WTC11 (cell line): ENCODE measurements at regions not wholly inside any gene's neighbourhood (a gene's known extent, or its start where the extent isn't known, plus 50 kb on each side); places are given as distances from the start of the nearest gene placed in this dataset.

Experiments
- ATAC-seq: fragments of 200-7000 bp; cut with Tn5 transposase; 2 replicates; pipeline ENCODE4 v1.10.0; 2021; ENCODE audit warnings: mild to moderate bottlenecking, moderate library complexity
- CTCF ChIA-PET: fragments of 300-600 bp; sonication (Branson Sonifier 250); formaldehyde crosslinking; loops from one replicate; lab custom pipeline; 2021; ENCODE audit warnings: antibody characterized with exemption; lab: Charles Lee
- POLR2A ChIA-PET: fragments of 350-600 bp; sonication (Branson Sonifier 250); formaldehyde crosslinking; loops from one replicate; lab custom pipeline; 2021; ENCODE audit warnings: antibody characterized with exemption; lab: Charles Lee
- DNase-seq: peaks from one replicate; pipeline ENCODE4 v3.0.0; 2021; ENCODE audit warnings: low spot score
- H3K27ac Mint-ChIP-seq: 2 replicates; pipeline ENCODE4 v1.8.0; 2021; ENCODE audit warnings: mixed read lengths
- H3K27me3 Mint-ChIP-seq: 2 replicates; pipeline ENCODE4 v1.8.0; 2021; ENCODE audit warnings: low read depth, mild to moderate bottlenecking, moderate library complexity, mixed read lengths
- H3K36me3 Mint-ChIP-seq: 2 replicates; pipeline ENCODE4 v1.8.0; 2021; ENCODE audit warnings: mixed read lengths
- H3K4me1 Mint-ChIP-seq: 2 replicates; pipeline ENCODE4 v1.8.0; 2022; ENCODE audit warnings: mixed read lengths
- H3K4me3 Mint-ChIP-seq: 2 replicates; pipeline ENCODE4 v1.8.0; 2021; ENCODE audit warnings: mild to moderate bottlenecking, moderate library complexity, mixed read lengths
- H3K9me3 Mint-ChIP-seq: 2 replicates; pipeline ENCODE4 v1.8.0; 2021; ENCODE audit warnings: mixed read lengths
- ATF1 ChIP-seq: sonication (generic); formaldehyde crosslinking; IDR thresholded peaks from 2 replicates; pipeline ENCODE4 v1.8.1; 2023; ENCODE audit warnings: mild to moderate bottlenecking, moderate library complexity, missing genetic modification reagents
- FOXK1 ChIP-seq: sonication (generic); formaldehyde crosslinking; IDR thresholded peaks from 2 replicates; pipeline ENCODE4 v1.8.0; 2022; ENCODE audit warnings: mild to moderate bottlenecking, moderate library complexity, missing genetic modification reagents
- GABPB1 ChIP-seq: sonication (generic); formaldehyde crosslinking; IDR thresholded peaks from 2 replicates; pipeline ENCODE4 v1.8.1; 2023; ENCODE audit warnings: mild to moderate bottlenecking, missing genetic modification reagents
- JUN ChIP-seq: sonication (generic); formaldehyde crosslinking; IDR thresholded peaks from 2 replicates; pipeline ENCODE4 v1.8.0; 2023; ENCODE audit warnings: mild to moderate bottlenecking, missing genetic modification reagents
- NFATC4 ChIP-seq: fragments of 250-450 bp; sonication (Bioruptor Pico); IDR thresholded peaks from 2 replicates; pipeline ENCODE4 v1.9.0; 2021; ENCODE audit warnings: mild to moderate bottlenecking
- NR1H2 ChIP-seq: sonication (generic); formaldehyde crosslinking; IDR thresholded peaks from 2 replicates; pipeline ENCODE4 v1.9.0; 2021; ENCODE audit warnings: mild to moderate bottlenecking, moderate library complexity, missing genetic modification reagents
- ZBTB21 ChIP-seq: sonication (generic); formaldehyde crosslinking; IDR thresholded peaks from 2 replicates; pipeline ENCODE4 v1.8.1; 2023; ENCODE audit warnings: mild to moderate bottlenecking, missing genetic modification reagents, borderline replicate concordance
- ZNF138 ChIP-seq: sonication (generic); formaldehyde crosslinking; conservative IDR thresholded peaks from 2 replicates; pipeline ENCODE4 v1.8.1; 2022; ENCODE audit warnings: mild to moderate bottlenecking, moderate library complexity, missing genetic modification reagents
- ZNF416 ChIP-seq: fragments of 250-450 bp; sonication (Bioruptor Pico); IDR thresholded peaks from 2 replicates; pipeline ENCODE4 v1.9.0; 2021; ENCODE audit warnings: mild to moderate bottlenecking, inconsistent platforms
- ZNF423 ChIP-seq: fragments of 250-450 bp; sonication (Bioruptor Pico); IDR thresholded peaks from 2 replicates; pipeline ENCODE4 v2.1.2; 2022; ENCODE audit warnings: mild to moderate bottlenecking, moderate library complexity
- TF ChIP-seq, protein P1 (sequence below): sonication (generic); formaldehyde crosslinking; IDR thresholded peaks from 2 replicates; pipeline ENCODE4 v1.8.0; 2022; ENCODE audit warnings: mild to moderate bottlenecking, missing genetic modification reagents
- TF ChIP-seq, protein P2 (sequence below): fragments of 250-450 bp; sonication (Bioruptor Pico); IDR thresholded peaks from 2 replicates; pipeline ENCODE4 v1.9.0; 2021; ENCODE audit warnings: mild to moderate bottlenecking, borderline replicate concordance
- TF ChIP-seq, protein P3 (sequence below): fragments of 250-450 bp; sonication (Bioruptor Pico); conservative IDR thresholded peaks from 2 replicates; pipeline ENCODE4 v1.9.0; 2021; ENCODE audit warnings: mild to moderate bottlenecking
- TF ChIP-seq, protein P4 (sequence below): fragments of 250-450 bp; sonication (Bioruptor Pico); IDR thresholded peaks from 2 replicates; pipeline ENCODE4 v1.9.0; 2021; ENCODE audit warnings: moderate library complexity, mild to moderate bottlenecking, inconsistent platforms, borderline replicate concordance
- TF ChIP-seq, protein P5 (sequence below): sonication (generic); formaldehyde crosslinking; IDR thresholded peaks from 2 replicates; pipeline ENCODE4 v1.8.0; 2022; ENCODE audit warnings: mild to moderate bottlenecking, missing genetic modification reagents

DNA sequence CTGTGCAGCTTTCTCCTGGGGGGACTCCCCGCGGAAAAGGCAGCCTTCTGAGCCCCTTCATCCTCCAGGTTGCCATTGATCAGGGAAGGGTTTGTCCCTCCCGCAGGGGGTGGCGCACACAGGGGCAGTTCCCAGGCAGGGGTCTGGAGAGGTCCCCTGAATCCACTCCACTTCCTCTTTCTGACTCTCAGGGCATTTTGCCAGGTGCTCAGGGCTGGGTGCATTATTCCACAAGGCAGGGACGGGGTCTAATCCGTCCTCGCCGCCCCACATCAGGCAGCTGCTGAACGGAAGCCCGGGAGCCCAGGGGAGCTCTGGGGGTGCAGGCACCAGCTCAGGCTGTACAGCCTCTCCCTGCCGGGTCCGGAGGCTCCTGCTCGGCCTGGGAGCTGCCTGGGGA is 180.9 kb downstream of the TTLL2 start:
- Mint-ChIP-seq H3K4me3 (no peak overlapping the region), H3K4me1 (peaks cover 22% of the 10 kb centered on the region), H3K27ac (no peak overlapping the region), H3K27me3 (no peaks in the 10 kb centered on the region; the same call in none of the 2 replicates), H3K9me3 (no peaks in the 10 kb centered on the region), H3K36me3 (no peaks in the 10 kb centered on the region)
- ChIA-PET CTCF (no interaction called here), POLR2A (no interaction called here)
- no peak for DNase-seq
- no peak for ATAC-seq
- TF ChIP-seq JUN (CRISPR knock-in tag) = no peak
- TF ChIP-seq ZBTB21 (CRISPR knock-in tag) = no peak
- TF ChIP-seq, protein P1, sequence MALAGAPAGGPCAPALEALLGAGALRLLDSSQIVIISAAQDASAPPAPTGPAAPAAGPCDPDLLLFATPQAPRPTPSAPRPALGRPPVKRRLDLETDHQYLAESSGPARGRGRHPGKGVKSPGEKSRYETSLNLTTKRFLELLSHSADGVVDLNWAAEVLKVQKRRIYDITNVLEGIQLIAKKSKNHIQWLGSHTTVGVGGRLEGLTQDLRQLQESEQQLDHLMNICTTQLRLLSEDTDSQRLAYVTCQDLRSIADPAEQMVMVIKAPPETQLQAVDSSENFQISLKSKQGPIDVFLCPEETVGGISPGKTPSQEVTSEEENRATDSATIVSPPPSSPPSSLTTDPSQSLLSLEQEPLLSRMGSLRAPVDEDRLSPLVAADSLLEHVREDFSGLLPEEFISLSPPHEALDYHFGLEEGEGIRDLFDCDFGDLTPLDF (CRISPR knock-in tag) = no peak
- TF ChIP-seq ZNF423 = no peak
- no peak for TF ChIP-seq ZNF416 (CRISPR knock-in tag)
- no peak for TF ChIP-seq FOXK1 (CRISPR knock-in tag)
- TF ChIP-seq, protein P2, sequence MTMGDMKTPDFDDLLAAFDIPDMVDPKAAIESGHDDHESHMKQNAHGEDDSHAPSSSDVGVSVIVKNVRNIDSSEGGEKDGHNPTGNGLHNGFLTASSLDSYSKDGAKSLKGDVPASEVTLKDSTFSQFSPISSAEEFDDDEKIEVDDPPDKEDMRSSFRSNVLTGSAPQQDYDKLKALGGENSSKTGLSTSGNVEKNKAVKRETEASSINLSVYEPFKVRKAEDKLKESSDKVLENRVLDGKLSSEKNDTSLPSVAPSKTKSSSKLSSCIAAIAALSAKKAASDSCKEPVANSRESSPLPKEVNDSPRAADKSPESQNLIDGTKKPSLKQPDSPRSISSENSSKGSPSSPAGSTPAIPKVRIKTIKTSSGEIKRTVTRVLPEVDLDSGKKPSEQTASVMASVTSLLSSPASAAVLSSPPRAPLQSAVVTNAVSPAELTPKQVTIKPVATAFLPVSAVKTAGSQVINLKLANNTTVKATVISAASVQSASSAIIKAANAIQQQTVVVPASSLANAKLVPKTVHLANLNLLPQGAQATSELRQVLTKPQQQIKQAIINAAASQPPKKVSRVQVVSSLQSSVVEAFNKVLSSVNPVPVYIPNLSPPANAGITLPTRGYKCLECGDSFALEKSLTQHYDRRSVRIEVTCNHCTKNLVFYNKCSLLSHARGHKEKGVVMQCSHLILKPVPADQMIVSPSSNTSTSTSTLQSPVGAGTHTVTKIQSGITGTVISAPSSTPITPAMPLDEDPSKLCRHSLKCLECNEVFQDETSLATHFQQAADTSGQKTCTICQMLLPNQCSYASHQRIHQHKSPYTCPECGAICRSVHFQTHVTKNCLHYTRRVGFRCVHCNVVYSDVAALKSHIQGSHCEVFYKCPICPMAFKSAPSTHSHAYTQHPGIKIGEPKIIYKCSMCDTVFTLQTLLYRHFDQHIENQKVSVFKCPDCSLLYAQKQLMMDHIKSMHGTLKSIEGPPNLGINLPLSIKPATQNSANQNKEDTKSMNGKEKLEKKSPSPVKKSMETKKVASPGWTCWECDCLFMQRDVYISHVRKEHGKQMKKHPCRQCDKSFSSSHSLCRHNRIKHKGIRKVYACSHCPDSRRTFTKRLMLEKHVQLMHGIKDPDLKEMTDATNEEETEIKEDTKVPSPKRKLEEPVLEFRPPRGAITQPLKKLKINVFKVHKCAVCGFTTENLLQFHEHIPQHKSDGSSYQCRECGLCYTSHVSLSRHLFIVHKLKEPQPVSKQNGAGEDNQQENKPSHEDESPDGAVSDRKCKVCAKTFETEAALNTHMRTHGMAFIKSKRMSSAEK (CRISPR knock-in tag) = no peak
- TF ChIP-seq NR1H2 (CRISPR knock-in tag) = no peak
- no peak for TF ChIP-seq ATF1 (CRISPR knock-in tag)
- TF ChIP-seq NFATC4 (CRISPR knock-in tag) = no peak
- TF ChIP-seq, protein P3, sequence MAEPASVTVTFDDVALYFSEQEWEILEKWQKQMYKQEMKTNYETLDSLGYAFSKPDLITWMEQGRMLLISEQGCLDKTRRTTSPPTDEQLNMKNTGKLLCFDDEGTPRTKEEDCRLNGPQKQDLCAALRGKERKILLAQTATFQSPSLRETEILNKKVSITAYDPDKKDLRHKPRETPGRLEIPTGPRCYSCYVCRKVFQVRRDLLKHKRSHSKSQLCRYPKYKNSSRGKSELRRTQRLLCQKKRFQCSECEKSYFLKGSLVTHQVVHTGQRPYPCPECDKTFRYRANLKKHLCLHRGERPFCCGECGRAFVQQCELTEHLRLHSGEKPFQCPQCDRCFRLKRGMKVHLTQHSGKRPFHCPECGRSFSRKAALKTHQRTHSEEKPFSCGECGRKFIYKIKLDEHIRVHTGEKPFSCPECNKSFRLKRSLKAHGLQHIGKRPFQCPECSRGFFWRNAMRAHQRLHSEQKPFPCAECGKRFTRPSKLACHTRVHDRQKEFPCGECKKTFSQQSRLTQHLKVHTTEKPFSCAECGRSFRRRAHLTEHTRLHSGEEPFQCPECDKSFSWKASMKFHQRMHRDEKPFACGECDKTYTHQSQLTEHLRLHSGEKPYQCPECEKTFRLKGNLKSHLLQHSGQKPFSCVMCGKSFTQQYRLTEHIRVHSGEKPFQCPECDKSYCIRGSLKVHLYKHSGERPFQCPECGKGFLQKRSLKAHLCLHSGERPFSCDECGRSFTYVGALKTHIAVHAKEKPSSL (CRISPR knock-in tag) = no peak
- TF ChIP-seq, protein P4, sequence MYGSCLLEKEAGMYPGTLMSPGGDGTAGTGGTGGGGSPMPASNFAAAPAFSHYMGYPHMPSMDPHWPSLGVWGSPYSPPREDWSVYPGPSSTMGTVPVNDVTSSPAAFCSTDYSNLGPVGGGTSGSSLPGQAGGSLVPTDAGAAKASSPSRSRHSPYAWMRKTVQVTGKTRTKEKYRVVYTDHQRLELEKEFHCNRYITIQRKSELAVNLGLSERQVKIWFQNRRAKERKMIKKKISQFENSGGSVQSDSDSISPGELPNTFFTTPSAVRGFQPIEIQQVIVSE (CRISPR knock-in tag) = no peak

DNA sequence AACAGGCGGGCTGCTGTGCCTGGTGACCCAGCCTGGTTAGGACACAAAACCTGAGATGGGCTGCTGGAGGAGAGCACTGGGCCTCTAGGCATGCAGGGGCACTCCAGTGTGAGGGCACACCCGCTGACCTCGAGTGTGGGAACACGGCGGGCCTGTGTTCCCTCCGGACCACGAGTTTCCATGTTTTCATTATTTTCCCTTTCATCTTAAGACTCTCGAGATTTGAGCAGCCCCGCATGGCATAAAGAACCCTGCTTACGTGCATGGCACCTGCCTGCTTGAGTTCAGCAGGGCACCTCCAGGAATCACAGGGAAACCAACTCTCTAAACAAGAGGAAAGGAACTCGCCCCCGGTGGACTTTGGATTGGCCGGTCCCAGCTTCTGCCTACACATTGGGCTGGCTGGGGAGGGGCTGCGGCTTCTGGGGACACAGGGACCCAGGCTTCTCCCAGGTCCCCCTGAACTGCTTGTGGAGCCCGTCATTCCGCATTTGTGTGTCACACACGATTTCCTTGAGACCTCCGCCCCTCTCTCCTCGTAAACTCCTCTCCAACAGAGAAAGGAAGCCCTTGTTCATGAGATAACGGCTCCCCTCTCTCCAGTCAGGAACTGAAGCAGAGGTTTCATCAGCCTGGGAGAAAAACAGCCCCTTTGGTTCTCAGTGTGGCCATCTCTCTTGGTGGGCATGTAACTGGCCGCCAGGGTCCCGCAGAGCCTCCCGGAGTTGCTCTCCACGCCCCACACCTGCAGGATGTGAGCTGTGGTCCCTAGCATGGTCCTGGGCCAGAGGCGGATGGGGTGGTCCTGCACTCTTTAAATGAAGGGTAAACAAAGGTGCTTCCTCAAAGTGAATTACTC is 181.8 kb downstream of the TTLL2 start:
- no peaks in the 10 kb centered on the region for H3K9me3 Mint-ChIP-seq
- H3K36me3 Mint-ChIP-seq = no peaks in the 10 kb centered on the region
- ChIA-PET POLR2A (no interaction called here), CTCF (no interaction called here)
- H3K4me3 Mint-ChIP-seq = no peak overlapping the region
- DNase-seq (no peak), ATAC-seq (no peak)
- peaks cover 22% of the 10 kb centered on the region for H3K4me1 Mint-ChIP-seq
- no peak overlapping the region for H3K27ac Mint-ChIP-seq
- no peaks in the 10 kb centered on the region; the same call in none of the 2 replicates for H3K27me3 Mint-ChIP-seq
- TF ChIP-seq GABPB1 (CRISPR knock-in tag) (peak; percentile 47), ZNF138 (CRISPR knock-in tag) (no peak)
- TF ChIP-seq, protein P5, sequence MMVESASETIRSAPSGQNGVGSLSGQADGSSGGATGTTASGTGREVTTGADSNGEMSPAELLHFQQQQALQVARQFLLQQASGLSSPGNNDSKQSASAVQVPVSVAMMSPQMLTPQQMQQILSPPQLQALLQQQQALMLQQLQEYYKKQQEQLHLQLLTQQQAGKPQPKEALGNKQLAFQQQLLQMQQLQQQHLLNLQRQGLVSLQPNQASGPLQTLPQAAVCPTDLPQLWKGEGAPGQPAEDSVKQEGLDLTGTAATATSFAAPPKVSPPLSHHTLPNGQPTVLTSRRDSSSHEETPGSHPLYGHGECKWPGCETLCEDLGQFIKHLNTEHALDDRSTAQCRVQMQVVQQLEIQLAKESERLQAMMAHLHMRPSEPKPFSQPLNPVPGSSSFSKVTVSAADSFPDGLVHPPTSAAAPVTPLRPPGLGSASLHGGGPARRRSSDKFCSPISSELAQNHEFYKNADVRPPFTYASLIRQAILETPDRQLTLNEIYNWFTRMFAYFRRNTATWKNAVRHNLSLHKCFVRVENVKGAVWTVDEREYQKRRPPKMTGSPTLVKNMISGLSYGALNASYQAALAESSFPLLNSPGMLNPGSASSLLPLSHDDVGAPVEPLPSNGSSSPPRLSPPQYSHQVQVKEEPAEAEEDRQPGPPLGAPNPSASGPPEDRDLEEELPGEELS = no peak
